K562 (cell line): ENCODE measurements at regions not wholly inside any gene's neighbourhood (a gene's known extent, or its start where the extent isn't known, plus 50 kb on each side); places are given as distances from the start of the nearest gene placed in this dataset.

ENCODE experiments used
- GTF2E2 ChIP-seq: fragments of 200-800 bp; sonication (Bioruptor generic); IDR thresholded peaks from 2 replicates; pipeline ENCODE4 v1.6.1; 2016; ENCODE audit warnings: missing genetic modification characterization, missing compliant biosample characterization
- HDAC1 ChIP-seq, 2 experiments: fragments of 450-650 bp; IDR thresholded peaks; 2 replicates each; pipeline ENCODE4 v1.6.1; 2016 to 2017; ENCODE audit warnings: inconsistent platforms in 1 of 2, mild to moderate bottlenecking in 1 of 2, moderate library complexity in 1 of 2
- IRF1 ChIP-seq: sonication (generic); formaldehyde crosslinking; IDR thresholded peaks from 2 replicates; pipeline ENCODE4 v1.8.0; 2022; ENCODE audit warnings: missing genetic modification reagents, mild to moderate bottlenecking, borderline replicate concordance
- MEIS2 ChIP-seq: fragments of 450-650 bp; IDR thresholded peaks from 2 replicates; pipeline ENCODE4 v1.6.1; 2014; ENCODE audit warnings: mild to moderate bottlenecking; ENCODE audit not compliant: partially characterized antibody
- SMARCE1 ChIP-seq: fragments of 450-650 bp; IDR thresholded peaks from 2 replicates; pipeline ENCODE4 v1.7.1; 2016; ENCODE audit warnings: mild to moderate bottlenecking
- SRSF9 ChIP-seq: fragments of 200-400 bp; formaldehyde crosslinking; IDR thresholded peaks from 2 replicates; pipeline ENCODE4 v1.6.1; 2017; ENCODE audit warnings: low read depth, low read length, borderline replicate concordance
- TFE3 ChIP-seq: fragments of 450-650 bp; formaldehyde crosslinking; IDR thresholded peaks from 2 replicates; pipeline ENCODE4 v1.4.0; 2020; ENCODE audit warnings: mild to moderate bottlenecking, mixed read lengths
- ZNF224 ChIP-seq: sonication (generic); formaldehyde crosslinking; IDR thresholded peaks from 2 replicates; pipeline ENCODE4 v1.8.0; 2022; ENCODE audit warnings: mild to moderate bottlenecking, missing genetic modification reagents
- ZNF76 ChIP-seq: fragments of 250-450 bp; sonication (Bioruptor Pico); IDR thresholded peaks from 2 replicates; pipeline ENCODE4 v1.4.0; 2020; ENCODE audit warnings: mild to moderate bottlenecking, moderate library complexity, borderline replicate concordance
- TF ChIP-seq, protein P1 (sequence below), 2 experiments: fragments of 450-650 bp; conservative IDR thresholded peaks; 2 replicates each; pipeline ENCODE4 v1.6.1; 2017; ENCODE audit warnings: mild to moderate bottlenecking in 2 of 2, moderate library complexity in 2 of 2
- TF ChIP-seq, protein P2 (sequence below): fragments of 450-650 bp; IDR thresholded peaks from 2 replicates; pipeline ENCODE4 v1.6.1; 2016; ENCODE audit warnings: low read depth, mild to moderate bottlenecking, moderate library complexity
- TF ChIP-seq, protein P3 (sequence below), 2 experiments: fragments of 450-650 bp; formaldehyde crosslinking in 1 of 2; IDR thresholded peaks; 2 replicates each; pipeline versions ENCODE4 v1.4.0 to v1.6.1; 2014 to 2020; ENCODE audit warnings: mild to moderate bottlenecking in 2 of 2, borderline replicate concordance in 1 of 2, low read depth in 1 of 2

DNA sequence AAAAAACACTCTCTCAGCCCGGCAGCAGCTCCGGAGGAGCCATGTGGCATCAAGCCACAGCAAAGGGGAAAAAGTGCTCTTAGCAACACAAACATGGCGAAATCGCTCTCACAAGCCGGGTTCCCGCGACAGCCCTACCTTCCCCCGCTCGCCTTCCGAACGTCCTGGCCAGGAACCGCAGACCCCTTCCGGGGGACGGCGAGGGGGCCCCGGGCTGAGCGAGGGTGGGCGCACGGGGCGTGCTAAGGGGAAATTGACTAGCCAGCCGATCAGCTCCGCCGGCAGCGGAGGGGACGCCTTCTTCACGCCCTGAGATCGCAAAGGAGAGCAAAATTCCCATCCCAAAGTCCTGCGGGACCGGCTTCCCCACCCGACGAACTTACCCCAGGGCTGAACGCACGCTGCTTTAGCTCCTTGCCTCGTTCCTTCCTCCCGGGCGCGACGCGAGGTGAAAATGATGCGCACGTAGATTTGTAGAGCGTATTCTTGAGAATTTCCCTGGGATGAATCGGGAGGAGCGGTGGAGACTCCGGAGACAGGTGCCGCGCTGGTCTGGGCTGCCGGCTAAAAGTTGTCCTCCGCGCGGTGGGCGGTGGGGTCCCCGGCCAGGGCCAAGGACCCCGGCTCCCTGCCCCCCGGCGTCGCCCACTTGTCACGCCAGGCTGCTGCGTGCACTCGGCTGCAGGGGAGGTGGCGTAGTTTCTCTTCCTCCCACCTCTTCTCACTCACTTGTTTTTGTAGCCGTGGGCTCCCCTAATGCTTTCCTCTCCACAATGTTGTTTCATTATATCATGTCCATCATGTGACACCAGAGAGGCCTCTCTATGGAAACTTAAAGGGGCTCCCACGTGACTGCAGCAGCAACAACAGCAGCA is 220.1 kb upstream of the MKLN1 start (continued):
- TF ChIP-seq IRF1 (CRISPR knock-in tag) (no peak), MEIS2 (peak; percentile 61), SMARCE1 (peak; percentile 40; the same call in 1 of the 2 replicates), SRSF9 (no peak), GTF2E2 (tag) (peak; percentile 88; the same call in 1 of the 2 replicates), ZNF224 (CRISPR knock-in tag) (no peak), HDAC1 (IDR thresholded peaks at IDR 0.05) (peak in 1 of 2 experiments; percentile 82; a peak in 2 of 4 replicates), ZNF76 (CRISPR knock-in tag) (0 out of 2 replicates have a peak, but pooled peaks have one; percentile 21), TFE3 (peak; percentile 97)
- TF ChIP-seq, protein P1, sequence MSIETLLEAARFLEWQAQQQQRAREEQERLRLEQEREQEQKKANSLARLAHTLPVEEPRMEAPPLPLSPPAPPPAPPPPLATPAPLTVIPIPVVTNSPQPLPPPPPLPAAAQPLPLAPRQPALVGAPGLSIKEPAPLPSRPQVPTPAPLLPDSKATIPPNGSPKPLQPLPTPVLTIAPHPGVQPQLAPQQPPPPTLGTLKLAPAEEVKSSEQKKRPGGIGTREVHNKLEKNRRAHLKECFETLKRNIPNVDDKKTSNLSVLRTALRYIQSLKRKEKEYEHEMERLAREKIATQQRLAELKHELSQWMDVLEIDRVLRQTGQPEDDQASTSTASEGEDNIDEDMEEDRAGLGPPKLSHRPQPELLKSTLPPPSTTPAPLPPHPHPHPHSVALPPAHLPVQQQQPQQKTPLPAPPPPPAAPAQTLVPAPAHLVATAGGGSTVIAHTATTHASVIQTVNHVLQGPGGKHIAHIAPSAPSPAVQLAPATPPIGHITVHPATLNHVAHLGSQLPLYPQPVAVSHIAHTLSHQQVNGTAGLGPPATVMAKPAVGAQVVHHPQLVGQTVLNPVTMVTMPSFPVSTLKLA (conservative IDR thresholded peaks at IDR 0.05): peak; percentile 92 to 95
- TF ChIP-seq, protein P2, sequence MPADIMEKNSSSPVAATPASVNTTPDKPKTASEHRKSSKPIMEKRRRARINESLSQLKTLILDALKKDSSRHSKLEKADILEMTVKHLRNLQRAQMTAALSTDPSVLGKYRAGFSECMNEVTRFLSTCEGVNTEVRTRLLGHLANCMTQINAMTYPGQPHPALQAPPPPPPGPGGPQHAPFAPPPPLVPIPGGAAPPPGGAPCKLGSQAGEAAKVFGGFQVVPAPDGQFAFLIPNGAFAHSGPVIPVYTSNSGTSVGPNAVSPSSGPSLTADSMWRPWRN: no peak
- TF ChIP-seq, protein P3, sequence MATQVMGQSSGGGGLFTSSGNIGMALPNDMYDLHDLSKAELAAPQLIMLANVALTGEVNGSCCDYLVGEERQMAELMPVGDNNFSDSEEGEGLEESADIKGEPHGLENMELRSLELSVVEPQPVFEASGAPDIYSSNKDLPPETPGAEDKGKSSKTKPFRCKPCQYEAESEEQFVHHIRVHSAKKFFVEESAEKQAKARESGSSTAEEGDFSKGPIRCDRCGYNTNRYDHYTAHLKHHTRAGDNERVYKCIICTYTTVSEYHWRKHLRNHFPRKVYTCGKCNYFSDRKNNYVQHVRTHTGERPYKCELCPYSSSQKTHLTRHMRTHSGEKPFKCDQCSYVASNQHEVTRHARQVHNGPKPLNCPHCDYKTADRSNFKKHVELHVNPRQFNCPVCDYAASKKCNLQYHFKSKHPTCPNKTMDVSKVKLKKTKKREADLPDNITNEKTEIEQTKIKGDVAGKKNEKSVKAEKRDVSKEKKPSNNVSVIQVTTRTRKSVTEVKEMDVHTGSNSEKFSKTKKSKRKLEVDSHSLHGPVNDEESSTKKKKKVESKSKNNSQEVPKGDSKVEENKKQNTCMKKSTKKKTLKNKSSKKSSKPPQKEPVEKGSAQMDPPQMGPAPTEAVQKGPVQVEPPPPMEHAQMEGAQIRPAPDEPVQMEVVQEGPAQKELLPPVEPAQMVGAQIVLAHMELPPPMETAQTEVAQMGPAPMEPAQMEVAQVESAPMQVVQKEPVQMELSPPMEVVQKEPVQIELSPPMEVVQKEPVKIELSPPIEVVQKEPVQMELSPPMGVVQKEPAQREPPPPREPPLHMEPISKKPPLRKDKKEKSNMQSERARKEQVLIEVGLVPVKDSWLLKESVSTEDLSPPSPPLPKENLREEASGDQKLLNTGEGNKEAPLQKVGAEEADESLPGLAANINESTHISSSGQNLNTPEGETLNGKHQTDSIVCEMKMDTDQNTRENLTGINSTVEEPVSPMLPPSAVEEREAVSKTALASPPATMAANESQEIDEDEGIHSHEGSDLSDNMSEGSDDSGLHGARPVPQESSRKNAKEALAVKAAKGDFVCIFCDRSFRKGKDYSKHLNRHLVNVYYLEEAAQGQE (IDR thresholded peaks at IDR 0.05; ENCODE audit: borderline replicate concordance): peak; percentile 83
- TF ChIP-seq, protein P3 (CRISPR knock-in tag; IDR thresholded peaks at IDR 0.05; ENCODE audit: low read depth): no peak
